ENCODE measurements at regions not wholly inside any gene's neighbourhood (a gene's known extent, or its start where the extent isn't known, plus 50 kb on each side); places are given as distances from the start of the nearest gene placed in this dataset.

DNA sequence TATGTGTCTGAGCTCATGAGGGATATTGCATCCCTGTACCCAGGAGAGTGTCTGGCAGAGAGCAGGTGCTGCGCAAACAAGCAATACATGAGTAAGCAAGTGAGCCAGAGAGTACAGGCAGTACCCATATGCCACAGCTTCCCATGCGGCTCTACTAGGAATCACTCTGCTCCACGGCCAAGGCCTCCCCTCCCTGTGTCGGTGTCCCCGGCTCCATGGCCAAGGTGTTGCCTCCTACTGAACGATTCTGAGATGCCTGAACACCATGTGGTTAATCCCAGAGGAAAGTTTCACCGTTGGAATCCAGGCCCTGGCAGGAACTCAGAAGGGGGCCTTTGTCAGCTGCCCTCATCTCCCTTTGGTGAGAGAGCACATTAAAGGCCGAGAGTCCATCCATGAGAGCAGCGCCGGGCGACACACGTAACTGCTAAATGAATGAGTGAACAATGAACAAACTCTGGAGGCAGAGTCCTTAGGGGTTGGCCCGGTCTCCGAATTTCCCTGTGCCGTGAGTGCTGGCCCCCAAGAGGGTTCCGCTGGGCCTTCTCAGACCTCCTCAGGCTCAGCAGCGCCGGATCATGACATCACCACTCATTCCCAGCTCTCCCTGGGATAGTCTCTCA lies 136.0 kb upstream of the FAM20C start:
- Histone ChIP-seq H3K79me2 (ENCODE audit: low read length) (no peaks in the 10 kb centered on the region), H3K4me3 (ENCODE audit: low read length) (no peak overlapping the region), H3K9me3 (ENCODE audit: low read length) (no peaks in the 10 kb centered on the region), H3K9ac (ENCODE audit: low read length) (no peak overlapping the region), H3K27ac (ENCODE audit: low read length) (no peak overlapping the region), H2AFZ (ENCODE audit: low read length) (no peak overlapping the region), H3K9me2 (replicated peaks; ENCODE audit: low read length) (no peaks in the 10 kb centered on the region), H3K27me3 (ENCODE audit: low read length) (no peaks in the 10 kb centered on the region), H3K4me2 (ENCODE audit: low read length) (no peak overlapping the region), H3K4me1 (ENCODE audit: insufficient read depth, low read length) (no peaks in the 10 kb centered on the region), H4K20me1 (ENCODE audit: low read length) (no peaks in the 10 kb centered on the region), H3K36me3 (ENCODE audit: low read depth, low read length) (no peaks in the 10 kb centered on the region), H3F3A (ENCODE audit: low read length, unreplicated experiment) (no peaks in the 10 kb centered on the region)
- no peak for ATAC-seq
- intact Hi-C loops (cut with micrococcal nuclease): no loop called here
- BruUV-seq (replicated peaks): no TSS peak
- TF ChIP-seq EZH2phosphoT487 (IDR thresholded peaks at IDR 0.05; ENCODE audit: borderline replicate concordance, low read length) (no peak), EZH2 (IDR thresholded peaks at IDR 0.05; ENCODE audit: low read length, unreplicated experiment) (no peak)
- TF ChIP-seq, protein P1, sequence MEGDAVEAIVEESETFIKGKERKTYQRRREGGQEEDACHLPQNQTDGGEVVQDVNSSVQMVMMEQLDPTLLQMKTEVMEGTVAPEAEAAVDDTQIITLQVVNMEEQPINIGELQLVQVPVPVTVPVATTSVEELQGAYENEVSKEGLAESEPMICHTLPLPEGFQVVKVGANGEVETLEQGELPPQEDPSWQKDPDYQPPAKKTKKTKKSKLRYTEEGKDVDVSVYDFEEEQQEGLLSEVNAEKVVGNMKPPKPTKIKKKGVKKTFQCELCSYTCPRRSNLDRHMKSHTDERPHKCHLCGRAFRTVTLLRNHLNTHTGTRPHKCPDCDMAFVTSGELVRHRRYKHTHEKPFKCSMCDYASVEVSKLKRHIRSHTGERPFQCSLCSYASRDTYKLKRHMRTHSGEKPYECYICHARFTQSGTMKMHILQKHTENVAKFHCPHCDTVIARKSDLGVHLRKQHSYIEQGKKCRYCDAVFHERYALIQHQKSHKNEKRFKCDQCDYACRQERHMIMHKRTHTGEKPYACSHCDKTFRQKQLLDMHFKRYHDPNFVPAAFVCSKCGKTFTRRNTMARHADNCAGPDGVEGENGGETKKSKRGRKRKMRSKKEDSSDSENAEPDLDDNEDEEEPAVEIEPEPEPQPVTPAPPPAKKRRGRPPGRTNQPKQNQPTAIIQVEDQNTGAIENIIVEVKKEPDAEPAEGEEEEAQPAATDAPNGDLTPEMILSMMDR (conservative IDR thresholded peaks at IDR 0.05; ENCODE audit: low read depth, low read length): no peak
- CTCF ChIA-PET: no interaction called here
- POLR2A ChIA-PET (ENCODE audit: unreplicated experiment): no interaction called here
- no peak for DNase-seq

DNA sequence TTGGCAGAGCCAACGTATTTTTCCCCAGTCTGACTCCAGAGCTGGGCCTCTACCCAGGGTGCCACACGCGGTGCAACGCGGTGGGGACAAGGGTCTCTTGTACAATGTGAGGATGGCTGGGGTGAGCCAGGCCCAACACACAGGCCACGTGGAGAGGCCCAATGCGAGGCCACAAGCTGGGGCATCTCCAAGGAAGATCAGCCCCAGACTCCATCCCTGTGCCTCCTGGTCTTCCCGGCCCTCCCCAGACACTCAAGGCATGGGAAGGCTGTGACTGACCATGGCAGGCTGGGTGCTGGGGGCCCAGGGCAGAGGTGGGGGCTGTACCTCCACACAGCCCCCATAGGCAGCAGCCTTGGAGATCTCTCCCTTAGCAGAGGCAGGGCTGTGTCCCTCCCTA lies 135.3 kb upstream of the FAM20C start:
- Histone ChIP-seq H2AFZ (ENCODE audit: low read length) (no peak overlapping the region), H3K9me2 (replicated peaks; ENCODE audit: low read length) (no peaks in the 10 kb centered on the region), H3K9ac (ENCODE audit: low read length) (no peak overlapping the region), H3K36me3 (ENCODE audit: low read depth, low read length) (no peaks in the 10 kb centered on the region), H3K79me2 (ENCODE audit: low read length) (no peaks in the 10 kb centered on the region), H3K4me3 (ENCODE audit: low read length) (no peak overlapping the region), H3K27me3 (ENCODE audit: low read length) (no peaks in the 10 kb centered on the region), H3K4me1 (ENCODE audit: insufficient read depth, low read length) (no peaks in the 10 kb centered on the region), H3K4me2 (ENCODE audit: low read length) (no peak overlapping the region), H4K20me1 (ENCODE audit: low read length) (no peaks in the 10 kb centered on the region), H3F3A (ENCODE audit: low read length, unreplicated experiment) (no peaks in the 10 kb centered on the region), H3K9me3 (ENCODE audit: low read length) (no peaks in the 10 kb centered on the region), H3K27ac (ENCODE audit: low read length) (no peak overlapping the region)
- no peak for ATAC-seq
- CTCF ChIA-PET: no interaction called here
- DNase-seq: no peak
- intact Hi-C loops (cut with micrococcal nuclease): no loop called here
- POLR2A ChIA-PET (ENCODE audit: unreplicated experiment): no interaction called here
- TF ChIP-seq EZH2phosphoT487 (IDR thresholded peaks at IDR 0.05; ENCODE audit: borderline replicate concordance, low read length): no peak
- TF ChIP-seq, protein P1 (conservative IDR thresholded peaks at IDR 0.05; ENCODE audit: low read depth, low read length): no peak
- TF ChIP-seq EZH2 (IDR thresholded peaks at IDR 0.05; ENCODE audit: low read length, unreplicated experiment): no peak
- no TSS peak for BruUV-seq (replicated peaks)

DNA sequence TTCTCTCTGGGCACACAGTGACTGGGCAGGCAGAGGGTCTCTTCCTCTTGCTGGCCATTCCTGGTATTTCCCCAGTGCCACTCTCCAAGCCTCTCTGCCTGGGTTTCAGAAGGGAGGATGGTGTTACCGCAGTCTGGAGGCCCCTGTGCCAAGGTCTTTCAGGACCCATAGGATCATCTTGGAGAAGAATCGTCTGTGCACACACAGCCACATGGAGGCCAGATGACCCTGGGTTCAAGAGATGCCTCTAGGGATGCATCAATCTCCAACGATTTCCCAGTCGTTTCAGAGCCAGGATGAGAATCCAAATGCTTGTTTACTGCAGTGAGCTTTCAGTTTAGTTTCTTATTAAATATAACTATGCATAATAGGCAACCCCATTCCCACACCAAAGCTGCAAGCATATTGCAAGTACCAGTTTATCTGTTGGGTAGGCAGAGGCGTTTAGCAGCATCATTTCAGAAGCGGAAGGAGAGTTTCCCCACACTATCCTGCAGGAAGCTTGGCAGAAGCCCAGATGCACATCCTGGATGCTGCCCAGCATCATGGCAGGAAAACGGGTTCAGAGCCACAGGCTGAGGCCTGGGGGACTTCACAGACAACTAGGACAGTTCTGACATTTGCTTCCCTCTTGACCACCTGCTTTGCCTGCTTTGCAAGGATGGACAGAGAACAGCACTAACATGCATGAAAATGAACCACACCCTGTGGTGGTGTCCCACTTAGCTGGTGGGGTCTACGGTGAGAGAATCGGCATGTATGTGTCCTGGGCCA lies 134.7 kb upstream of the FAM20C start:
- intact Hi-C loops (cut with micrococcal nuclease): no loop called here
- Histone ChIP-seq H3K4me2 (ENCODE audit: low read length) (no peak overlapping the region), H3K9me3 (ENCODE audit: low read length) (no peaks in the 10 kb centered on the region), H3F3A (ENCODE audit: low read length, unreplicated experiment) (no peaks in the 10 kb centered on the region), H4K20me1 (ENCODE audit: low read length) (no peaks in the 10 kb centered on the region), H3K9ac (ENCODE audit: low read length) (no peak overlapping the region), H3K27me3 (ENCODE audit: low read length) (no peaks in the 10 kb centered on the region), H3K9me2 (replicated peaks; ENCODE audit: low read length) (no peaks in the 10 kb centered on the region), H2AFZ (ENCODE audit: low read length) (no peak overlapping the region), H3K4me3 (ENCODE audit: low read length) (no peak overlapping the region), H3K27ac (ENCODE audit: low read length) (no peak overlapping the region), H3K4me1 (ENCODE audit: insufficient read depth, low read length) (no peaks in the 10 kb centered on the region), H3K36me3 (ENCODE audit: low read depth, low read length) (no peaks in the 10 kb centered on the region), H3K79me2 (ENCODE audit: low read length) (no peaks in the 10 kb centered on the region)
- POLR2A ChIA-PET (ENCODE audit: unreplicated experiment): no interaction called here
- BruUV-seq (replicated peaks): no TSS peak
- ATAC-seq: no peak
- TF ChIP-seq EZH2phosphoT487 (IDR thresholded peaks at IDR 0.05; ENCODE audit: borderline replicate concordance, low read length) (no peak), EZH2 (IDR thresholded peaks at IDR 0.05; ENCODE audit: low read length, unreplicated experiment) (no peak)
- TF ChIP-seq, protein P1 (conservative IDR thresholded peaks at IDR 0.05; ENCODE audit: low read depth, low read length): no peak
- DNase-seq: no peak
- CTCF ChIA-PET: no interaction called here
